ENCODE measurements at regions not wholly inside any gene's neighbourhood (a gene's known extent, or its start where the extent isn't known, plus 50 kb on each side); places are given as distances from the start of the nearest gene placed in this dataset.

GRCh38 chr20:63056236-63057170, 49.7 kb upstream of the BHLHE23 start:
- TF ChIP-seq CTCF (IDR thresholded peaks at IDR 0.05) (peak; percentile 67 to 89 (median 87)), POLR2A (IDR thresholded peaks at IDR 0.05) (no peak), EP300 (IDR thresholded peaks at IDR 0.05) (no peak)
